Activated CD8-positive, alpha-beta memory T cell treated with anti-CD3 and anti-CD28 coated beads, Interleukin-2, amount 50 U/mL, for 4 hours (primary cell): ENCODE measurements at regions not wholly inside any gene's neighbourhood (a gene's known extent, or its start where the extent isn't known, plus 50 kb on each side); places are given as distances from the start of the nearest gene placed in this dataset.

Experiments used
- DNase-seq: peaks from one replicate; pipeline ENCODE4 v3.0.0-alpha.2; 2020

DNA sequence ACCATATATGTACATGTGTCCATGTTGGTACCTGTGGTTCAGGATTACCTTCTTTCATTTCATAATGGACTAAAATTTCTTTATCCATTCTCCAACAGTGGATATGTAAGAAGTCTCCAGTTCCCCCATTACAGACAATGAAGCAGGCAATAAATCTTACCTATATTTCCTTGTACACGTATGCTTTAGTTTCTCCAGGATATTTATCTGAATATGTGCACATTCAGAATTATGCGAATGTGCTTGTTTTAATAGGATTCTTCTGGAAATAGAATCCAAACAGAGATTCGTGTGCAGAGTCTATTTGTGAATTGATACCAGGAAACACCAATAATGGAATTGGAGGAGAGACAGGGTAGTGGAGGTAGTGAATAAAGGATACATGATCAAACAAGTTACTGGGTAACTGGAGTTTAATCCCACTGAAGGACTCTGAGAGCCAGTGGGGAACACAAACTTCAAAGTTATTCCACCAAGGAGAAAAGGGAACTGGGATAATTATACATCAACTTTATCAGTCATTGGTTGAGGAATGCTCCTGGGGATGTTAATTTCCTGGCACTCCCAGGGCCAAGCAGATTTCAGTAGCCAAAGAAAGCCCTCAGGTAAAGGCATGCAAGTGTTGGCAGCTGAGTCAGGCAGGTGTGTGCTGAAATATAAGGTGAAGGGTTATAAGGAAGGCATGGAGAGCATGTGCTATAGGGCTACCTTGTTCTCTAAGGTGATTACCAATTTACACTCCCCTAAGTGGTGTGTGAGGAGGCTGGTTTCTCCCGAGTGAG lies 374.9 kb upstream of the PBX1 start:
- no peak for DNase-seq

DNA sequence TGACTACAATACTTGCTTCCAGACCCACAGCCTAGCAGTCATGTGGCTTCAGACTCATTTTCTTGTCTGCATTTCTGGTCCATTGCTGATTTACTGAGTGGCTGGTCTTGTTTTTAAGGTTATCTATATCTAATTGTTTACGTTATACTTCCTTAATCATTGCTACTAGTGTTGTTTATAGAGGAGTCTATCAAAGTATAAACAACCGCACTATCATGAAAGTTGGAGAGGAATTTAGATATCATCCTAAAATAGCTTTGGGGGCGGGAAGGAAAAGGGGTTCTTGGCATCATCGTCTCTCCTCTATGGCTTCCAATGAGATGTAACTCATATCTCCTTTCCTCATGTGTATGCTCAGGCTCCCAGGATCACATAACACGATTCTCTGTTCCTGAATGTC lies 372.1 kb upstream of the PBX1 start:
- no peak for DNase-seq

DNA sequence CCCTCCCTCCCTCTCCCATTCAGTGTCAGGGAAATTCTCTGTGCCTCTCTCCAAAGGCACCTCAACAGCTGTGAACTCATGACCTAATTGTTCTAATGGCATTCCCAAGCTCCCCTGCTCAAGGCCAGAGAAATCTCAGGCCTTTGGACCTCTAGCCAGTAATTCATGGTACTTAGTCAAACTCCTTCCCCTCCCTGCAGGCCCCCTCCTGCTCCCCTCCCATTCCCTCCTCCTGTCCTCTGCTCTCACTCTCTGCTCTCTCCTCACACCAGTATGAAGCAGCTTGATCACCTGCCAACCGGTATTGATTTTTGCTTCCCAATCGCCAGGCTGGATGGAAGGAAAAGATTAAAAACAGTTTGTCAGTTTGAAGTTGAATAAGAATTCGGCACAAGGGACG lies 370.5 kb upstream of the PBX1 start:
- DNase-seq: no peak

DNA sequence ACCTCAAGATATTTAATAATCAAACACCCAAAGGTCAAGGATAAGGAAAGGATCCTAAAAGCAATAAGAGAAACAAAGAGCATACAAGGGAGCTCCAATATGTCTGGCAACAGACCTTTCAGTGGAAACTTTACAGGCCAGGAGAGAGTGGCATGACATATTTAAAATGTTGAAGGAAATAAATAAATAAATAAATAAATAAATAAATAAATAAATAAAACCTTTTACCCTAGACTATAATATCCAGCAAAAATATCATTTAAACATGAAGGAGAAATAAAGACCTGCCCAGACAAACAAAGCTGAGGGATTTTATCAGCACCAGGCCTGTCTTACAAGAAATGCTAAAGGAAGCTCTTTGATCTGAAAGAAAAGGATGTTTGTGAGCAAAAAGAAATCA lies 367.8 kb upstream of the PBX1 start:
- no peak for DNase-seq

DNA sequence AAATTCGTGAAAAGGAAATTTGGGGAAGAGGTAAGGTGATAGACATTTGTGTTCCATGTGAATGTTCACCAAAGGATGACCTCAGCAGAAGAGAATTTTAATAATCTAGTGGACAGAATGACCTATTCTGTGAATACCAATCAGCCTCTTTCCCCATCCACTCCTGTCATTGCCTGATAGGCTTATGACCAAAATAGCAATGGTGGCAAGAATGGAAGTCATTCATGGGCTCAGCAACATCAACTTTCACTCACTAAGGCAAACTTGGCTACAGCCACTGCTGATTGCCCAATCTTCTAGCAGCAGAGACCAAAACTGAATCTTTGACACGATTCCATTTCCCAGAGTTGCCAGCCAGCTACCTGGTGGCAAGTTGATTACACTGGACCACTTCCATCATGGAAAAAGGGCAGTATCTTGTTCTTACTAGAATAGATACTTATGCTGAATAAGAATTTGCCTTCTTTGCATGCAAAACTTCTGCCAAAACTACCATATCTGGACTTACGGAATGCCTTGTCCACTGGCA lies 348.7 kb upstream of the PBX1 start:
- DNase-seq: no peak

DNA sequence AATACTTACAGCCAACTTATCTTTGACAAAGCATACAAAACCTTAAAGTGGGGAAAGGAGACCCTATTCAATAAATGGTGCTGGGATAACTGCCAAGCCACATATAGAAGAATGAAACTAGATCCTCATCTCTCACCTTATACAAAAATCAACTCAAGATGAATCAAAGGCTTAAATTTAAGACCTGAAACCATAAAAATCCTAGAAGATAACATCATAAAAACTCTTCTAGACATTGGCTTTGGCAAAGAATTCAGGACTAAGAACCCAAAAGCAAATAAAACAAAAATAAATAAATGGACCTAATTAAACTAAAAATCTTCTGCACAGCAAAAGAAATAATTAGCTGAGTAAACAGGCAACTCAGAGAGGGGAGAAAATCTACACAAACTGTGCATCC lies 335.6 kb upstream of the PBX1 start:
- DNase-seq: no peak

DNA sequence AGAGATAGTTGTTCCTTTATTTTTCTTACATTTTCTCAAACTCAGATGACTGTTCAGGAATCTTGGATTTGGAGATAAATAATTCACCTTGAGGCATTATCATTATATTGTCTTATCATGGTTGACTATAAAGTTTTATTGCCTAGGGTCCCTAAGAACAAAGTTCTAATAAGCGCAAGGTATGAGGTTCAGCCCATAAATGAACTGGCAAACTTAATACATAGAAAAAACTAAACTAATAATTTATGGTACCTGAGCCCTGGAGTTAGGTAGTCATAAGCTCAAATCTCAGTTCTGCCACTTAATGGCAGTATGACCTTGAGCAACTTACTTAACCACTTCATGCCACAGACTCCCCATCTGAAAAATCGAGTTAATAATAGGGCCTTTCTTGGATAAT lies 334.0 kb upstream of the PBX1 start:
- no peak for DNase-seq

DNA sequence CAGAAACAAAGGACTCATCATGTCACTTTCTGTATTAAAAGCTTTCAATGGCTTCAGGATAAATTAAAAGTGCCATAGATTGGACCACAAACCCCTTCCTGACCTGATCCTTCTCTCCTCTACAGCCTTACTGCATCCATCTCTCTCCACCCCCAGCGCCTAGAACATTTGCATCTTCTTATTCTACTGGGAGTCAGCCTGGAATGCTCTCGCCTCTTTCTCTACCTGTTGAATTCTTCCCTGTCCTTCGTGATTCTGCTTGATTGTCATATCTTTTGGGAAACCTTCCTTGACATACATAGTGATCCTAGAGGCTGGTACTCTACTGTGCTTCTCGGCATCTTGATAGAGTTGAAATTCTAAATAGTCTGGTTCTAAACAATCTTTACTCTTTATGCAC lies 332.0 kb upstream of the PBX1 start:
- no peak for DNase-seq

DNA sequence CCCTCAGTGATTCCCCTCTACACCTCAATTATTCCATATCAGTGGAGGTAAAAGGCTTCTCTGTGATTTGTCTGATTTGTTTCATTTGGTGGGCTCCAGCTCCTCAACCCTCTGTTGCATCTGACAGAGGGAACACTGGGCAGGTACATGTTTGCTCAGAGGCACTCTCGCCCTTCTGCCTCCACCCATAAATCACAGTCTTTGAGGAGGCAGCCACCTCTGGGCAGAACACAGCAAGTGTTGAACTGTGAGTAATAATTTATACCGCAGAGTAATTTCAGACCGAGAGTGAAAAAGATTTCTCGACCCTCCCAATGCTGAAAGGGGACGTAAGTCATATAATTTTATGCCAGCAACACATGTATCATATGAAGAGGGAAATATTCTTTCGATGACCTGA lies 330.1 kb upstream of the PBX1 start:
- DNase-seq: no peak

DNA sequence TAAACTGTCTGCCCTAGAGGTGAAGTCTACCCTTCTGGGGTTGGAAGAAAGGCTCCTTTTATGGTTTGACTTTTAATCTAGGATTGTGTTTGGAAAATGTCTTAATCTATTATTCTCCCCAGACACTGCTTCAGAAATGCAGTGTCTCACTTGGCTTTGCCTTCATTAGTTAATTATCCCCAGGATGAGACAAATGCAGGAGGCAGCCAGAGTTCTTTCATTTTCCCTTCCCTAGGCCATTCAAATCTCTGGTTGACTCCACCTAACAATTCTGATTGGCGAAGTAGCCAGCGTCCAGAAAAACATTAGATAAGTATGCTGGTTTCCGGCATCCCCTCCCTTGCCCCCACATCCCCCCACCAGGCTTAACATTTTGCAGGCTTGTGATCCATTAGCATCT lies 325.8 kb upstream of the PBX1 start:
- no peak for DNase-seq

DNA sequence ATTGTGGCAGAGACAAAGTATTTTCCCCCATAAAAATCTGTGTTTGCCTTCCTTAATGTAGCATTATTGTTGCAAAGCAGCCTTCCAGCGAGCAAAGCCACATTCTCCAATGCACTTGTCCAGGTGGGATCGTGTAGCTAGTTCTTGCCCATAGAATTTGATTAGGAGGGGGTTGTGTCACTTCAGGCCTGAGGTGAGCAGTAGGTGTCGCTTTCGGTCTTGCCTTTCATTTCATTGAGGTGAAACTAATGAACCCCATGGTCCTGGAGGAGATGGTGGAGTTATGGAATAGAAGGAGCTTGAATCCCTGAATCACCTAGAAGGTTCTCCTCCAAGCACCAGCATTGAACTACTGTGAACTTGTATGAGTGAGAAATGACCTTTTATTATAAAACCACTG lies 318.9 kb upstream of the PBX1 start:
- DNase-seq: no peak

DNA sequence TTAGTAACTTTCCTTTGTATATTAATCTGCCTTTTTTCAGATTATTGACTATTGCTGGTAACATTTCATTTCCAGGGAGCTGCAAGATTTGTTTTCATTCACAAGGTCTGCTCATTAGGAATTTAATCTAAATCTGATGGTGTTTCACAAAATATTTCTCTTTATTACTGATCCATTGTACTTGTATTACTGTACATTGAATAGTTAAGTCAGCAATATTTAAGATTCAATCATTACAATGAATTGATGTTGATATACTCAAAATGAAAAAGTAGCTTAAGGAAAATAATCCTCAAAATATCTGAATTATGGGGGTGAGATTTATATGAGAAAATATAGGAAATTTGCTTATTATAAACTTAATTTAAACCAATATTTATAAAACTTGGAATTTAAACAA lies 308.6 kb upstream of the PBX1 start:
- DNase-seq: no peak

DNA sequence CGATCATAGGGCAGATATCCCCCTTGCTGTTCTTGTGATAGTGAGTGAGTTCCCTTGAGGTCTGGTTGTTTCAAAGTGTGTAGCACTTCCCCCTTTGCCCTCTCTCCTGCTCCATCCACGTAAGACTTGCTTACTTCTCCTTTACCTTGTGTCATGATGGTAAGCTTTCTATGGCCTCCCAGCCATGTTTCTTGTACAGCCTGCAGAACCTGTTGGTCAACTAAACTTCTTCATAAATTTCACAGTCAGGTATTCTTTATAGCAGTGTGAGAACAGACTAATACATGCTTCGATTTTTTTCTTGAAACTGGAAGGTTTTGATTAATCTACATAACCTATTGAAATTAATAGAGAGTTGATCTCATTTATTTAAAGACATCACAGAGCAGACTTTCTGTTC lies 302.5 kb upstream of the PBX1 start:
- no peak for DNase-seq

DNA sequence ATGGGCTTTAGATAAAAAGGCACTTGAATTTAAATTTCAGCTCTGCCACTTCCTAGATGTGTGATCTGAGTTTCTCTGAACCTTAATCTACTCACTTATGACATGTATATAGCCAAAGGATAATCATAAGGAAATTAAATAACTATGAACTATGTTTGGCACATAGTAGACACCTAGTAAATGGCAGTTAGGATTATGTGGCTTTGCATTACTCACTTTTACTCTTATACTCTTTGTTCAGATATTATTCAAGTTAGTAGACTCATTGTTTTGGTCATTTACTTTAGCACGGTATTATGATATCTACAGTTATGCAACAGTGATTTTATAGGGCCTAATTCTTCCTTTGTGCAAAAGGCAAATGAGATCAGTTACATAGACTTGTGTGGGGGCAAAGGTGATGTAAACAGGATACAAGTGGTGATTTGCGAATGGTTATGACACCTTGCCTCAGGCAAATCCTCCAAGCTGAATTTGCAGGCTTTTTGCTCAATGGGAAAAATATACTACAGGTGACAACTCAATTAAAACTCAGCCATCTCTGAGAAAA lies 297.2 kb upstream of the PBX1 start:
- no peak for DNase-seq

DNA sequence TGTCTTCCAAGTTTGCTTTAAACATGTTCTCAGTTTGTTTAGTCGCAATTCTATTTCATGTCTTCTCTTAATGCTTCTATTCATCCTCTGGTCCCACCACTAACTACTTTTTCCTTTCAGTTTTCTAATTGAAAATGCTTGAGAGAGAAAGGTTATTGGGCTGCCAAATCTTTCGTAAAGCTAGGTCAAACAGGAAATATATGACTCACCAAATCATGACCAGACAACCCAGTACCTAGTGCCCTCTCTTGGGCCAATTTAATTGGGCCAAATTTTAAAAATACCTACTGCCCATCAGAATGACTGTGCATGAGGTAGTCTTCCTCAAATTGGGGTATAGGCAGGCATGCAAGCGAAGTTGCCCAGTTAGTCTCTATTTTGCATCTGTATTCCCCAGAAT lies 295.4 kb upstream of the PBX1 start:
- no peak for DNase-seq

DNA sequence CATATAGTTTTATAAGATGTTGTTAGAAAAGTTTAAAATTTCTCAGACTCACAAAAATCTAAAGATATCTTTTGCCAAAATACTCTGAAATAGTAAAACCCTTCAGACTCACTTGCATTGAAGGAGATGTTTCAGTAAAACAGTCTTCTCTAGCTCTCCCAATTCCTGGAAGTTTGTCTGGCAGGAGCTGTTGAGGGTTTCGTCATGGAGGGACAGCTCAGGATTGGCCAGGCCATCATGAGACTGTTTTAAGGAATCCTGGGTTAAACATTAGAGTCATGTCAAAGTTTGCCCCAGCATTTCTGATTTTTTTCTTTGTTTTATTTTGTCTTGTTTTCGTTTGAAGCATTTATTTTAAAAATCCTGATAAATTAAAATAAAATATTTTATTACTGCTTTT lies 293.8 kb upstream of the PBX1 start:
- no peak for DNase-seq

DNA sequence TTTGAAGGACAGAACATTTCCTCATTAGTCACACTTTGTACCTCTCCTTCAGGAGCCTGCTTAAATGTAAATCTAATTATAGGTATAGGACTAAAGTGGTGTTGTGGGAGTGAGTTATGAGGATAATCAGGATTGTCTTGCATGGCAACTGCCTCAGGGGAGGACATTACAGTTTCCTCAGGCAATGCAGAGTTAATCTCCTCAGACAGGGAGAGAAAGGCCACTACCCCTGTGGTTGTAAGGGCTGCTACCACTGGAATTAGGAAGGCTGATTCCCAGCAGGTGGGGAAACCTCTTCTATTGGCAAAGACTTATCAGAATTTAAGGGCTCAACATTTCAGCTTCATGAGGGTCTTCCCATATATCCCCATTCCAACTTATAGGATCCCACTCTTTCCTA lies 286.8 kb upstream of the PBX1 start:
- DNase-seq: no peak

DNA sequence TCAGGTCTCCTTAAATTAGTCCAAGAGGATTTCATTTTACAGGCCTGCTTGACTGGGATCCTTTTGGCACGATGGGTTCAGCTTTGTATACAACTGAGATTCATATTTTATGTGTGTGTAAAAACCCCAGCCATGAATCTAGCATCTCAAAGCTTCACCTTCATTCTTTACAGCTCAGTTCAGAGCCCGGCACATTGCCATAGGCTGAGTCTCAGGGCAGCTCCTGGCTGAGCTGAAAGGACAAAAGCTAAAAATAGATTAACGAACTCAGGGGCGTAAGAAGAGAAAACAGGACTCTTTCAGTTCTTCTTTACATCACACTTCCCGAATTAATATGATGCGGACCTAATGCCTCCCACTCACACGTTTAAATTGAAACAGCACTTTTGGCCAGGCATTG lies 262.8 kb upstream of the PBX1 start:
- DNase-seq: no peak

DNA sequence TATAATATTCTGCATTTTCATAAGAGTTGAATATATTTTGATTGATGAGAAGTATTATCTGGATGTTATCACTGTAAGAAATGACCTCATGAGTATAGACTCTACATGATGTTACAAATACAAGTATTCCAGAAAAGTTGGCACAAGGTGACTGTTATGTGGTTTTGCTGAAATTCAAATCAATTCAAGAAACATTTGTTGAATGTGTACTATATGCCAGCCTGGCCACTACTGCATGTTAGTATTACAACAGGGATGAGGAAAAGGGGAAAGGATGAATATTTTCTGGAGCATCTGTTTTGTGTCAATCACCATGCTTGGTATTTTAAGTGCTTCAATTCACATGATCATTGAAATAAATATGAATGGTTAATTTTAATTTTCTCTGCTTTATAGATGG lies 250.9 kb upstream of the PBX1 start:
- no peak for DNase-seq

DNA sequence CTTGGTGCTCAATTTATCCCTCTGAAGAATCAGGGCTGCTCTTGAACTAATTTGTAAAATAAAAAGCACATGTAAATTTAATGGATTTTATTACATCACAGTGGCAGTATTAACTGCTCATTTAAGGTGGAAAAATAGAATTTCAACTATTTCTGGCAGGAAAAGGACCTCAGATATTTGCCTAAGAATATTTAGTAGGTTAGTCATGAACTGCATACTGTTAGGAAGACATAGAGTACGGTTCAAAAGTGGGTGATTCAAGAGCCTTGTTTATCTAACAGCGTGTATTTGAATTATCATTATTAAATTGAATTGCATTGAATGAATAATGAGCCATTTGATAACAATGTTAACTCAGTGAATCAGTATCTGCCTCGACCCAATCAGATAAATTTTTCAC lies 248.8 kb upstream of the PBX1 start:
- DNase-seq: no peak

DNA sequence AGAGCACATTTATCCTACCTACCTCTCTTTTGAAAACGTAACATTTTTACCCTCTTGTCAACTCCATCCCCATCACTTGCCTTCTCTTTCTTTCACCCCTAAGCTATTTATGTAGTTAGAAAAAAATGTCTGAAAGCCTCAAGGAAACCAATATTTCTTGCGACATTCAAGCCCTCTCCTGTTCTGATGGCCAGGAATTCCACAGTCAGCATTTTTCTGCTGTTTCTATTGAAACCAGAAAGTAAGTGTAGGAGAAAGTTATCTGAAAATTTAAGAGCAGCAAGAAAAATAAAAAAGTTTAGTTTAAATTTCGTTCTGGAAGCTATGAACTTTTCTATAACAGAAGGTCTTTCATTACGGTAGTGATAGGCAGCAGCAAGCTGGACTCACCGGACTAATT lies 247.6 kb upstream of the PBX1 start:
- no peak for DNase-seq

DNA sequence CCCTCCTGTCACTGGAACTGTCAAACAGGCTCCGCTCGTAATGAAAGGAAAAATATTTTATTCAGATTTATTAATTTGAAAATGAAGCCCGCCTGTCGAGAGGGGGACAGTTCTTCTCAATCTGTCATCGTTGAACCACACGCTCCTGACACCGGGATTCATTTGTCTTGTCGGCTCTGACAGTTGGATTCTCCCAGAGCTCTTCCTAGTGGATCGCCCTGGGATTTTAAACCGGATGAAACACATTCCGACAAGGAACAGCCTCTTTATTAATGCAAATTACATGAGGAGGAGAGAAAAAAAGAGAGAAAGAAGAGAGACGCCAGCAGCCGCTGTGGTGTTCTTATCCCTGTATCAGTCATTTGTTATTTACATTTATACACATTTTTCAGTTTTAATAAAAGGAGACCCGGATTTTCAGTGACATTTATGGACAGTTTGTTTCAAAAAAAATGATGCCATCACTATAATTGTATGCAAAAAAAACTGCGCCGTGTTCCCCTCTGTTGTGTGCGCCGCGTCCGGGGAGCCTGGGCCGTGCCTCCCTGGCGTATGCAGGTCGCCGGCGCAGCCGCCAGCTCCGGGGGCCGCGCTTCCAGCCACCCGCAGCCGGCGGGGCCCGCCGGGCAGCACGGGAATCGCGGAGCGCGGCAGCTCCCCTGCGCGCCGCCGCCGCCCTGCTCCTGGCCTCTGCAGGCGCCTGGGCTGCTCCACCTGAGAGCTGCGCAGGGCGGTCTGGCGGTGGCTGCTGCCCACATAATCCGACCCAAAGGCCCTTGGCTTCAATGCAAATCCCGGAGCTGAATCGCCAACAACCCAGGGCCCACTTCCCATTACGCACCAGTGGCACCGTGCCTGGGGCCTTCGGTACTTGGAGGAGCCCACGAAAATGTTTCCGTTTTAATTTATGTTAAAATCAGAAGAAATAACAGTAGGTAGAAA lies 237.9 kb upstream of the PBX1 start:
- DNase-seq: no peak

DNA sequence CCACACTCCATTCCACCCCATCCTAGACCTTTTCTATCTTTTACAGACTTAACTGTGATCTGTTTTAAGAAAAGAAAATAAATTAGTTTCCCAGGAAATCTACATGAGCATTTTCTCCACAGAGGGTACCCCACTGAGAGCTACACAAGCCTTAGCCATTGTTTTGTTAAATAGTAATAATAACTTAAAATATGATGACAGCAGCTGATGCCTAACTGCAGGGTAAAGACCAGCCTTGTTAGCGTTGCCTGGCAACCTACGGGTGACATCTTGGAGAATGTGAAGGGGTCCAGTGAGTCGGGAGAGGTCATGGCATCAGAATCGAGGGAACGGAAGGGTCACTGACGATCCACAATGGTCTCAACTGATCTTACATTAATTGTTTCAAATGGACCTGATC lies 233.2 kb upstream of the PBX1 start:
- no peak for DNase-seq

DNA sequence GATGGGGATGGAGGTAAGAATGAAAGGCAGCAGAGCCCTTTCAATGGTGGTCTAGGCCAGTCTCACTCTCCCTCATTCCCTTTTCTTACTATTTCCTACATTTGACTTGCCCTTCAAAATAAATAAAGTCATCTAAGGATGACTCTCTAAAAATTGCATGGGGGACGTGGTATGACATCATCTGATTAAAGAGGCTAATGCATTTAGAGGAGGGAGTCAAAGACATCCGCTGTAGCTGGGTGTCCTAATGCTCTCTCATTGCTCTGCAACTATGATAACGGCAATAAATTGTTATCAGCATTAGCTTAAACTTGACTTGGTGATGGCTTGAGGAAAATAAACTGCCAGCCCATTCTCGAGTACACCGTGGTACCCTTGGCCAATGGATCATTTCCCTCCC lies 225.6 kb upstream of the PBX1 start:
- no peak for DNase-seq
